ENCODE measurements at regions not wholly inside any gene's neighbourhood (a gene's known extent, or its start where the extent isn't known, plus 50 kb on each side); places are given as distances from the start of the nearest gene placed in this dataset.
A peak's percentile ranks its signal among the peaks of the same experiment; 100 is the strongest.

DNA sequence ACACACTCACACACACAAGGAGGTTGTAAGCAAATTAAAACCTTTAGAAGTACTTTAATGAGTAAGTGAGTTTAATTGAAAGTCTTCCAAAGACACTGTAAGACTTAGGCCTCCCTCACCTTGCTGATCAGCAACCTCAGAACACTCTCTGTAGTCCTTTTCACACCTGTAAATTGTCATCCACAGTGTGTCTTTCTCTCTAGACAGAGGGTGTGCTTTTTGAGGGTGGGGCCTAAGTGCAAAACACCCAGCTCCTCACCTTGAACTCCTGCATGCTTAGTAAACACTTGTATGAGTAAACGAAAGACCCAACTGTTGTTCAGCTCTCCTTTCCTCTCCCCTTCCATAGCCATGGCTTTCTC, 183.2 kb upstream of the IL12A start:
- H3K79me2 ChIP-seq (ENCODE audit: insufficient read depth, low read length), result peaks cover 3% of the 10 kb centered on the region; the same call in 1 of the 2 replicates
- H2AFZ ChIP-seq (ENCODE audit: low read depth, low read length, poor library complexity, severe bottlenecking), result no peak overlapping the region
- H3K4me2 ChIP-seq (ENCODE audit: low read length), result no peak overlapping the region
- CTCF ChIA-PET, result interaction anchor here (0.7 to 3.1 kb wide), 14 partner anchors 9 to 543 kb away, joined by 3 to 21 read pairs (median 6); no protein-coding TSS in a partner anchor
- H3K27me3 ChIP-seq (ENCODE audit: insufficient read depth, low read length), result no peaks in the 10 kb centered on the region
- no peaks in the 10 kb centered on the region for H3K9me2 ChIP-seq (ENCODE audit: insufficient read depth)
- intact Hi-C loops (cut with micrococcal nuclease), result loop anchor here (1.0 to 5.0 kb wide), 4 partner anchors 189 to 958 kb away; no protein-coding TSS in a partner anchor
- DNase-seq (ENCODE audit: low read depth, low spot score), result no peak
- RAD21 ChIA-PET (ENCODE audit: low non-redundant PET in 1 of 2, low total read pairs in 2 of 2, uncharacterized antibody in 2 of 2, unreplicated experiment in 2 of 2), result interaction anchor here in 1 of 2 experiments (1.0 kb wide), 1 partner anchor 24 kb away, joined by 6 read pairs; no protein-coding TSS in a partner anchor
- H3K9me3 ChIP-seq (ENCODE audit: control insufficient read depth in 1 of 2, insufficient read depth in 1 of 2, low read depth in 1 of 2, low read length in 2 of 2), result no peaks in the 10 kb centered on the region
- H3K9ac ChIP-seq (ENCODE audit: low read length), result no peak overlapping the region
- H4K20me1 ChIP-seq (ENCODE audit: insufficient read depth), result no peaks in the 10 kb centered on the region; the same call in 1 of the 2 replicates
- peak; percentile 38 for ATAC-seq
- no peaks in the 10 kb centered on the region for H3K36me3 ChIP-seq (ENCODE audit: control insufficient read depth in 1 of 2, insufficient read depth in 2 of 2, low read length in 2 of 2)
- TF ChIP-seq, protein P1, sequence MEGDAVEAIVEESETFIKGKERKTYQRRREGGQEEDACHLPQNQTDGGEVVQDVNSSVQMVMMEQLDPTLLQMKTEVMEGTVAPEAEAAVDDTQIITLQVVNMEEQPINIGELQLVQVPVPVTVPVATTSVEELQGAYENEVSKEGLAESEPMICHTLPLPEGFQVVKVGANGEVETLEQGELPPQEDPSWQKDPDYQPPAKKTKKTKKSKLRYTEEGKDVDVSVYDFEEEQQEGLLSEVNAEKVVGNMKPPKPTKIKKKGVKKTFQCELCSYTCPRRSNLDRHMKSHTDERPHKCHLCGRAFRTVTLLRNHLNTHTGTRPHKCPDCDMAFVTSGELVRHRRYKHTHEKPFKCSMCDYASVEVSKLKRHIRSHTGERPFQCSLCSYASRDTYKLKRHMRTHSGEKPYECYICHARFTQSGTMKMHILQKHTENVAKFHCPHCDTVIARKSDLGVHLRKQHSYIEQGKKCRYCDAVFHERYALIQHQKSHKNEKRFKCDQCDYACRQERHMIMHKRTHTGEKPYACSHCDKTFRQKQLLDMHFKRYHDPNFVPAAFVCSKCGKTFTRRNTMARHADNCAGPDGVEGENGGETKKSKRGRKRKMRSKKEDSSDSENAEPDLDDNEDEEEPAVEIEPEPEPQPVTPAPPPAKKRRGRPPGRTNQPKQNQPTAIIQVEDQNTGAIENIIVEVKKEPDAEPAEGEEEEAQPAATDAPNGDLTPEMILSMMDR (IDR thresholded peaks at IDR 0.05 in 2 of 3, conservative IDR thresholded peaks at IDR 0.05 in 1 of 3; ENCODE audit: borderline replicate concordance in 1 of 3, insufficient read depth in 1 of 3, low read depth in 2 of 3, low read length in 2 of 3), result no peak
- no peak for TF ChIP-seq EGR1 (IDR thresholded peaks at IDR 0.05; ENCODE audit: low read depth)
- H3K27ac ChIP-seq (ENCODE audit: low read depth, low read length), result no peak overlapping the region
- no peak overlapping the region for H3K4me3 ChIP-seq (replicated peaks in 1 of 2; ENCODE audit: low read depth in 1 of 2, low read length in 2 of 2)
- H3K4me1 ChIP-seq (ENCODE audit: control insufficient read depth in 1 of 2, insufficient read depth in 2 of 2, low read length in 2 of 2), result 0 out of 4 replicates have a peak, but pooled peaks cover 0 to 4% of the 10 kb centered on the region in 2 experiments
- POLR2A ChIA-PET, result no interaction called here
- BruUV-seq (replicated peaks), result no TSS peak

- Histone ChIP-seq H3K36me3 (ENCODE audit: control insufficient read depth in 1 of 2, insufficient read depth in 2 of 2, low read length in 2 of 2) (no peaks in the 10 kb centered on the region), H3K9ac (ENCODE audit: low read length) (no peak overlapping the region), H3K9me2 (ENCODE audit: insufficient read depth) (no peaks in the 10 kb centered on the region), H3K79me2 (ENCODE audit: insufficient read depth, low read length) (no peaks in the 10 kb centered on the region), H3K9me3 (ENCODE audit: control insufficient read depth in 1 of 2, insufficient read depth in 1 of 2, low read depth in 1 of 2, low read length in 2 of 2) (no peaks in the 10 kb centered on the region), H4K20me1 (ENCODE audit: insufficient read depth) (no peaks in the 10 kb centered on the region; the same call in 1 of the 2 replicates), H3K4me3 (replicated peaks in 1 of 2; ENCODE audit: low read depth in 1 of 2, low read length in 2 of 2) (no peak overlapping the region), H3K4me2 (ENCODE audit: low read length) (no peak overlapping the region), H3K4me1 (ENCODE audit: control insufficient read depth in 1 of 2, insufficient read depth in 2 of 2, low read length in 2 of 2) (0 out of 4 replicates have a peak, but pooled peaks cover 0 to 4% of the 10 kb centered on the region in 2 experiments), H3K27ac (ENCODE audit: low read depth, low read length) (no peak overlapping the region), H2AFZ (ENCODE audit: low read depth, low read length, poor library complexity, severe bottlenecking) (no peak overlapping the region), H3K27me3 (ENCODE audit: insufficient read depth, low read length) (no peaks in the 10 kb centered on the region)
- BruUV-seq (replicated peaks), result no TSS peak
- no peak for ATAC-seq
- CTCF ChIA-PET, result interaction anchor here (1.1 to 3.1 kb wide), 7 partner anchors 8 to 542 kb away, joined by 3 to 21 read pairs (median 9); no protein-coding TSS in a partner anchor
- POLR2A ChIA-PET, result no interaction called here
- no peak for DNase-seq (ENCODE audit: low read depth, low spot score)
- intact Hi-C loops (cut with micrococcal nuclease), result loop anchor here (5.0 kb wide), 1 partner anchor 959 kb away; no protein-coding TSS in a partner anchor
- TF ChIP-seq POLR2AphosphoS5 (IDR thresholded peaks at IDR 0.05; ENCODE audit: low read depth, low read length) (no peak), ELF1 (IDR thresholded peaks at IDR 0.05; ENCODE audit: borderline replicate concordance, low read depth) (no peak), EZH2phosphoT487 (IDR thresholded peaks at IDR 0.05; ENCODE audit: borderline replicate concordance) (no peak), FOSL1 (IDR thresholded peaks at IDR 0.05; ENCODE audit: low read depth) (no peak), TCF7L2 (IDR thresholded peaks at IDR 0.05; ENCODE audit: borderline replicate concordance, extremely low read depth, insufficient read depth, insufficient read length) (no peak), SIN3A (IDR thresholded peaks at IDR 0.05; ENCODE audit: low read depth) (no peak), POLR2A (IDR thresholded peaks at IDR 0.05; ENCODE audit: borderline replicate concordance, extremely low read depth, insufficient read depth, insufficient read length) (no peak), EZH2 (IDR thresholded peaks at IDR 0.05) (no peak), CEBPB (IDR thresholded peaks at IDR 0.05; ENCODE audit: low read depth) (no peak), CBX3 (IDR thresholded peaks at IDR 0.05; ENCODE audit: low read depth) (no peak), ZNF274 (IDR thresholded peaks at IDR 0.05; ENCODE audit: low read depth, low read length) (no peak), ATF3 (IDR thresholded peaks at IDR 0.05) (no peak), EGR1 (IDR thresholded peaks at IDR 0.05; ENCODE audit: low read depth) (no peak), ZBTB33 (IDR thresholded peaks at IDR 0.05; ENCODE audit: extremely low read depth, insufficient replicate concordance, low read length) (no peak)
- RAD21 ChIA-PET (ENCODE audit: low non-redundant PET in 1 of 2, low total read pairs in 2 of 2, uncharacterized antibody in 2 of 2, unreplicated experiment in 2 of 2), result interaction anchor here (0.6 to 0.7 kb wide), 2 partner anchors 73 to 188 kb away, joined by 3 read pairs; no protein-coding TSS in a partner anchor
Measured at GRCh38 chr3:159806412-159806811, 182.2 kb upstream of the IL12A start.

All from HCT116 (cell line).